ENCODE measurements at regions not wholly inside any gene's neighbourhood (a gene's known extent, or its start where the extent isn't known, plus 50 kb on each side); places are given as distances from the start of the nearest gene placed in this dataset.

DNA sequence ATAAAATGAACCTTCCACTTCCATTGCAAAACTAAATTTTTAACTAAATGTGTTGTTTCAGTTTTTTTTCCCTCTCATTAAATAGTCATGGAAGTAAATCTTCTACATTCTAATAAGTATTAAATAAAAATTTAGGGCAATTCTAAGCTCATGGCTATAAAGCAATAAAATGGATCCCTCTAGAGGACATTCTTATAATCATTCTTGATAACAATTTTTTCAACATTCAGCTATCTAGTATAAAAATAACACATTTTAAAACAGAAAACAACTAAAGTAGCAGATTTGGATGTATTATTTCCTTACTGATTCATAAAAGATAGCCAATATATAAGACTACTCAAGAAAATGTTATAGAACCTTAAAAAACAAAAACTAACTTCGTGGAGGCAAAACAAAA lies 393.1 kb downstream of the PLOD2 start:
- no peak for DNase-seq (ENCODE audit: low spot score)
- FAIRE-seq = no peak

DNA sequence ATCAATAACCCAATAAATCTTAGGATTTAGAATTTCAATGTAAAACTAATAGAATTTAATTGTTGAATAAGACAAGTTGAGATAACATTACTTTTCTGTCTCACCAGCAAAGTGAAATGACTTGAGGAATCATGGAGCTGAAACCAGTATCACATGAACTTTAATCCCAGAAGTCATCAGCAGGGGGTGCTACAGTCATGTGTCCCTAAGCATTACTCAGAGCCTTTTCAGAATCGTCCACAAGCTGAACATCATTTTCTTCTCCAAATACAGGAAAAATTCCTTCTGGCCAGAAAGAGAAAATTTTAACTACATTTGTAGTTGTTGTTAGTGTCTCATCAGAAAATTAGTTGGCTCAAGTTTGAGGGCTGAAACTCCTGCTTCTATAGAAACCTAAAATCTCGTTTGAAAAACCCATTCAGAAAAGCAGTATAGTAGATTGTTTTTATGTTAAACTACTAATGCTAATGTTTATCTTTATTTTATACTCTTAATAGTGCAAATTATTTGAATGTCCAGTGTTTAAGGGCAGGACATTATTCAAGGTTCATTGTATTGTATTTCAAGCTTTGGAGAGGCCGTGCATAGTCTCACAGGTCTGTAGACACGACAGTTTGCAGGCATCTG lies 384.1 kb downstream of the PLOD2 start:
- FAIRE-seq = no peak
- DNase-seq (ENCODE audit: low spot score) = peak; percentile 29

DNA sequence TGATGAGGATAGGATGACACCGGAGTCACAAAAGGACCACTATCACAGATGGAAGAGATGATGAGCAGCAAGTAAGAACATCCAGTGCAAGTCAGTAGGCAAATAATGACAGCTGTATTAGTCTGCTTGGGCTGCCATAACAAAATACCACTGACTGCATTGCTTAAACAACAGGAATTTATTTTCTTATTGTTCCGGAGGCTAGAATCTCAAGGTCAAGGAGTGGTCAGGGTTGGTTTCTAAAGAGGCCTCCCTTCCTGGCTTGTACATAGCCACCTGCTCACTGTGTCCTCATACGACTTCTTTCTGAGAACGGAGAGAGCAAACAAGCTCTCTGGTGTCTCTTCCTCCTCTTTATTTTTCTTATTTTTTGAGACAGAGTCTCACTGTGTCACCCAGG lies 380.7 kb downstream of the PLOD2 start:
- FAIRE-seq = no peak
- no peak for DNase-seq (ENCODE audit: low spot score)

DNA sequence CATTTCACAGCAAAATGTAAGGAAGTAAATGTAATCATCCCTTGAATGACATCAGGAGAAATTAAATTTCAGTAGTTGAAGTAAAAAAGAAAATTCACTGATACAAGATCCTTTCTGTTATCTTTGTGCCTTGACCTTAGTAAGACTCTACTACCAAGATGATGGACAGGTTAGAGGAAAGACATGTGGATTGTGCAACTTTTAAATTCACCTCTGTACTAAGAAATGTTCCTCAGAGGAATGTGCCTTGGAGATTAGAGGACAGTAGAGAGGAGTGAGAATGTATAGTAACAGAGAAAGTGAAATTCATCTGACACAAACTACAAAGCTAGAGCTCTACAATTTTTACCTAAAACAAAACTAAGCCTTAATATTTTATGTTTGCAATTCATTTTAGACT lies 375.3 kb downstream of the PLOD2 start:
- DNase-seq (ENCODE audit: low spot score) (no peak), FAIRE-seq (no peak)

DNA sequence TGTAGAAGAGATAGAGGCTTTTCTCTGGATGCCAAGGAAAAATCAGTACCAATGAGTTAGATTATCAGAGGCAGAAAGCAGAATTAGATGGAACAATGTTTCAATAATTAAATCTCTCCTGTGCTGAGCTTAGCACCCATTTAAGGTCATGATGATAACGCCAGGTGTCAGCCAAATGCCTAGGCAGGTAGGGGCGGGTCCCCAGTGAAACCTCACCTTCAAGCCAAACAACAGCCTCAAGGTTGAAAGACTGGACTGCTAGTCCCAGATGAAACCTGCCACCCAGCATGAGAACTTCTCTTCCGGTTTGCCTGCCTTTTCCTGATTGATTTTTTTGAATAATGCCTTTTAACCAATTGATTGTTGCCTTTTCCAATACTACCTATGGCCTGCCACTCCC lies 363.0 kb downstream of the PLOD2 start:
- FAIRE-seq = no peak

DNA sequence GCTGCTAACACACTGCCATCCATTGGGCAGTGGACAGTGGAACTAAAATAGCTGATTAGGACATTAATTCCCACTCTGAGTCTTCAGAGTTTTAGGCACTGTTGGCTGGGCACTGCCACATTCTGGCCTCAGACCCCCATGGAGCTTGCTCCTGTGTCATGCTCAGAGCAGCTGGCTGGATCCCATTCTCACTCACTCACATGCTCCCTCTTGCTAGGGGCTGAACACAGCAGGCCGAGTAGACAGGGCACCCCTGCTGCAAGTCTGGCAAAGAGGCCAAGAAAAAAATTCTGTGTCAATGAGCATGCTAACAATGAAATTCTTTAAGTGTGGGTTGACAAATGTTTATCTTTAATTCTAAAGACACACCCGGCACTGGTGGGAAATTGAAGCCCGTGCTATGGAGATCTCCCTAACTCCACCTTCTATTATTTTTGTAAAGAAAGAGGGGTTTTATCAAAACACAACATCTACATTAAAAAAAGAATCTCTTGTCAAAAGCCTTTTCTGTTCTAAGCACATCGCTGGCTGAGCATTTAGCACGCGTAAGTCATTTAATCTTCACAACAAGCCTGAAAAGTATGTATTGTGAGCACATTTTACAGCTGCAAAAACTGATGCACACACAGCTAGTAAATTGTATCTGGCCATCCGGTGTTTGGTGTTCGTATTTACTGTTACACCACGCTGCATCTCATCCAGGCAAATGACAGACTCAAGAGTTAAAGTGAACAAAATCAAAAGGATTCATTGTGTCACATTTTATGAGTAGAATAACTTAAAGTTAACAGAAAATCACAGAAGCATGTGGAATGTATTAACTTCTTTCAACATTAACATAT lies 362.1 kb downstream of the PLOD2 start:
- FAIRE-seq = no peak
- DNase-seq (ENCODE audit: low spot score) = no peak

More for the DNA sequence above, 363.0 kb downstream of the PLOD2 start:
- DNase-seq (ENCODE audit: low spot score) = no peak

DNA sequence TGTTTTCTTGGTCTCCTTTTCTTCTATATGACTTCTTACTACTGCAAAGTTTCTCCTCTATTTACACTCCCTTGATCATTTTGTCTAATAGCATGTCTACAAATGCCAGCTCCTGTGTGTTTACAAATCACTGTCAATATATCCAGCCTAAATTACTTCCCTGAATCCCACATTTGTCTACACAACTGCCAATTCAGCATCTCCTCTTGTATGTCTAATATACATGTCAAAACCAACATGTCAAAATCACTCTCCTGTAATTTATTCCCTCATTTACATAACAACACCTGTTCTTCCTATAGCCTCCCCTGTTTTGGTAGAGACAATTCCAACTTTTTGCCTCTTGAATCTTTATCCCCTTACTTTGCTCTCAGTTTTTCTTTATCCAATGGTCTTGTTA lies 359.3 kb downstream of the PLOD2 start:
- DNase-seq (ENCODE audit: low spot score) (no peak), FAIRE-seq (no peak)

DNA sequence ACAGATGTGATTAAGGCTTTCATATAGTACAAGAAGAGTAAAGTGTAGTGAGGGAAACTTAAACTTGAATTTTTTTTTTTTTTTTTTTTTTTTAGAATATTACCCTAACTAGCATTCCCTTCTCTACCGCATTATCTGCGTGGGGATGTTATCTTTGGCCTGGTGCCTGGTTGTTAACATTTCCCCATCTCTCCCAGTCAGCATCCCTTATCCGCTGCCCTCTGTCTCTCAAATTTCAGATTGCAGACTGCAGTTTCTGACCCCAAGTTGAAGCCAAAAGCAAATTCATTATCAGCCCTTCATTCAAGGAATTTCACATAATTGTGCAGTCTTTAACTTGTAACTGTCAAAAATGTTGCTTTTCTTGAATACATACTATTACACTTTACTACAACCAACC lies 353.0 kb downstream of the PLOD2 start:
- FAIRE-seq = no peak
- no peak for DNase-seq (ENCODE audit: low spot score)

DNA sequence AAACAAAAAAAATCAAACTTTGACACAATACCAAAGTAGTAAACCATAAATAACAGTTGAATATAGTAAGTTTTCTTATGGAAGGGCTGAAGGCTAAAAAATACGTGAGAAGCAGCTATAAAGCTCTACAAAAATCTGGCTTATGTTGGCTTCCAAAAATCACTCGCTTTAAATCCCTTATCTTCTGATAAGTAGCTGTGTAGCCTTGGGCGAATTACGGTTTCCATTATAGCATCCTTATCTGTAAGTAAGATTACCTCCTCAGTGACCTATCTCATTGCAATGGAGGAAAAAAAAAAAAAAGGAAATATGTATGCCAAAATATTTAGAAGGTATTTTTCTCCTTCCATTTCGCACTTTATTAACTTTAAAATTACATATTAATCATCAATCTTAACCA lies 348.6 kb downstream of the PLOD2 start:
- DNase-seq (ENCODE audit: low spot score) (no peak), FAIRE-seq (no peak)

DNA sequence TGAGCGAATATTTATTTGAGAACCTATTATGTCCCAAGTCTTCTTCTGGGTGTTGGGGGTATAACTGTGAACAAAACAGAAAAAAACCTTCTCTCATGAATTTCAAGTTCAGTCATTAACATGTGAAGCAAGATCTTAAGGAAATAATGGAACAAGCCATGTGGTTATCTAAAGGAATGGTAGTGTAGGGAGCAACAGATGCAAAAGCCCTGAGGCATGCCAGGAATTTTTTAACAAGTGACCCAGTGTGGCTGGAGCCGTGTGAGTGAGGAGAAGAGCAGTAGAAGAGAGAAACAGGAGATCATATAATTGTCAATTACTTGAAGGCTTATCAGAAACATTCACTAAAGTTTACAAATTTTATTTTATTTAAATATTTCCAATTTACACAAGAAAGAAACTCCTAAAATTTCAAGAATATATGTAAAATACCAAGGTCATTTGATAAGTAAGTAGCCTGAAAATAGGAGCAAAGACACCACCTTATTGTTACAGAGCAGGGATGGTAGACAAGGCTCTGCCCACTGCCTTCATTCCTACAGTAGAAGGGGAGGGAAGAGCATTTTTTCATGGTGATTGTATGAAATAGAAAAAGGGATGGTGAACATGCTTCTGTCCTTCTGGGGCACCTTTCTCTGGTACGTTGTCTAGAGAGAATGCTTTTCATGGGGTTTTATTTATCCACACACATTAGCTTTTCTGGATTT lies 345.1 kb downstream of the PLOD2 start:
- no peak for FAIRE-seq

DNA sequence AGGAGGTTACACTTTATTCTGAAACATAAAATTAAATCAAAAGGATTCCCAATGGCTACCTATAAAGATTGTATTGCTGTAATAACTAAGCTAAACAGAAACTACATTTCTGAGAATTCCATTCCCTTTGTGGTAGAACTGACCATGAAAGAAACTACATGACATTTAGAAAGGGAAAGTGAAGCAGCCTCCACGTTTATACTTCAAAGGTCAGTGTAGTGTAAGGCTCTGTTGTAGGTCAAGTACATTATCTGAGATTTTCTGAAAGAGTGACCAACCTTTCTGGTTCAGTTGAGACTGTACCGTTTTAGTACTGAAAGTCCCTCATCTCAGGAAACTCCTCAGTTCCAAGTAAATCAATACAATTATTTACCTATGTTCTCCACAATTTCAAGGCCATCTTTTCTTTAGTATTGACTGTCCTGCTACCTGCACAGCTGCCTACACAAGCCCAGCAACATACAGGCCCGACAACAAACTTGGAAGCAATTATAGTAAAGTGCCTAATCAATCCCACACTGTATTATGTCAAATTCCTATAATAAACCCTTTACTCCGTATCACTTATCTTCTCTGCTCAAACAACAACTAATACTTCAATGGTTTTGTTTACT lies 343.0 kb downstream of the PLOD2 start:
- DNase-seq (ENCODE audit: low spot score) = no peak
- no peak for FAIRE-seq

More for the DNA sequence above, 345.1 kb downstream of the PLOD2 start:
- DNase-seq (ENCODE audit: low spot score) = no peak

DNA sequence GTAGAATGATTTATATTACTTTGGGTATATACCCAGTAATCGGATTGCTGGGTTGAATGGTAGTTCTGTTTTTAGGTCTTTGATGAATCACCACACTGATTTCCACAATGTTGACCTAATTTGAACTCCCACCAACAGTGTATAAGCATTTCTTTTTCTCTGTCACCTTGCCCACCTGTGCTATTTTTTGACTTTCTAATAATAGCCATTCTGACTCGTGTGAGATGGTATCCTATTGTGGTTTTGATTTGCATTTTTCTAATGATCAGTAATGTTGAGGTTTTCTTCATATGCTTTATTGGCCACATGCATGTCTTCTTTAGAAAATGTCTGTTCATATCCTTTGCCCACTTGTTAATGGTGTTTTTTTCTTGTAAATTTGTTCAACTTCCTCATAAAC lies 340.8 kb downstream of the PLOD2 start:
- no peak for DNase-seq (ENCODE audit: low spot score)
- FAIRE-seq = no peak

DNA sequence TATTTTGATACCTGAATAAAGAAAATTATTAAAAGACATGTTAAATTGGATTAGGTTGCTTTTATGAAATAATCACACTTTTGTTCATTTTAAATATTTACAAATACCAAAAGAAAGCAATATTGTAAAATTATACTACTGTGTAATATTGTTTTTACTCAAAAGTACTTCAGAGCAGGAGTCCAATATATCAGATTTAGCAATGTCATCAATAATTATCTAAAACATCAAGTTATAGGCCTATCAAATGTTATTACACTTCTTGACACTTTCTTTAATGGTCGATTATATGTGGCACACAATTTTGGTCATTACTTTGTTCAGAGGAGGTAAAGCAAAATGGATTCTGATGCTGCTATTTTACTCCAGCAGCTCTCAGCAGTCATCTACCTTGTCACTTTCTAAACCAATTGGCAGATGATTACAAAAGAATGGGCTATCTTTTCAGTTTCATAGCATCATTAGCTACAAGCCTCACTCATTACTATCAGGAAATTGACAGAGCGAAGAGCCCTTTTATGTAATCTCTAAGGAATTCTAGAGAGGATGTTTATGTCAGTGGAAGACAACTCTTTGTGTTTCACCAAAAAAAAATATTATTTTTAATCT lies 318.6 kb downstream of the PLOD2 start:
- DNase-seq (ENCODE audit: low spot score) (no peak), FAIRE-seq (no peak)

DNA sequence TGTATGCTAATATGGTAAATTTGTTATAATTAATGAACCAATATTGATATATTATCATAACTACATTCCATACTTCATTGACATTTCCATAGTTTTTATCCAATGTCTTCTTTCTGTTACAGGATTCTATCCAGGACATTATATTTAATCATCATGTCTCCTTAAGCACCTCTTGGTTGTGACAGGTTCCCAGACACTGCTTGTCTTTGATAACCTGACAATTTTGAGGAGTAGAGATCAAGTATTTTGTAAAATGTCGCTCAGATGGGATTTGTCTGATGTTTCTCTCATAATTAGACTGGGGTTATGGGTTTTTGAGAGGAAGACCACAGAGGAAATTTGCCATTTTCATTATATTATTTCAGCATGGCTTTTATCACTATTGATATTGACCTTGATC lies 317.4 kb downstream of the PLOD2 start:
- DNase-seq (ENCODE audit: low spot score) (no peak), FAIRE-seq (no peak)

DNA sequence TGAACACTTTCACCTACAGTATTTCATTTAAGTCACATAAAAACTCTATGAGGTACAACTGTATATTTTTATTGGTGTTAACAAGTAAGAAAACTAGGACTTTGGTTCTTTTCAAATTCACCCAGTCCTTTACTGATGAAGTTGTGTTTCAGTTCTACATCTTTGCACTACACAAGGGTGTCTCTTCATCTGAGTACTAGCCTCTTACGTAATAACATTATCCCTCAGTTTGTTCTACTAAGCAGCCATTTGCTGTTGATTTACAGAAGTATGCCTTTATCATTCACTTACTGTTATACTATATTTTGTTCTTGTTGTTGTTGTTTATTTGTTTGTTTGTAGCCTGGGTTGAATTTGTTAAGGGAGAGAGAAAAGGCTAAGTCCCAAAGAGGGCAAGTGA lies 311.9 kb downstream of the PLOD2 start:
- FAIRE-seq (no peak), DNase-seq (ENCODE audit: low spot score) (no peak)

DNA sequence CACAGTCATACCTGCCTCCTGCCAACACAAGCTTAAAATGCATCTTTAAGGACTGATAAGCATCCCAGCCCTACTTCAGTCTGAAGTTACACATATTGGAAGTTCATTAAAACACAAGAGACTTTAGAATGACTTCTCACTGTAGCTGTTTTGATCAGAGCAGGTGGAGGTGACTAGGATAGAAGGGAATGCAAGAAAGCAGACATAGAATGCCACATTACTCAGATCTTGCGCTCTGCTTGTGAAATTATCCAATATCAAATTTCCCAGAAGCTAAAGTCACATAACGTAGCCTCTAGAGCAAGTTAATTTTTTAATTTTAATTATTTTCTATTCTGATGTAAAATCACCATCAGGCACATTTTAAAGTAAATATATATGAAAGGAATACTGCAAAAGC lies 306.5 kb downstream of the PLOD2 start:
- DNase-seq (ENCODE audit: low spot score) (no peak), FAIRE-seq (no peak)

DNA sequence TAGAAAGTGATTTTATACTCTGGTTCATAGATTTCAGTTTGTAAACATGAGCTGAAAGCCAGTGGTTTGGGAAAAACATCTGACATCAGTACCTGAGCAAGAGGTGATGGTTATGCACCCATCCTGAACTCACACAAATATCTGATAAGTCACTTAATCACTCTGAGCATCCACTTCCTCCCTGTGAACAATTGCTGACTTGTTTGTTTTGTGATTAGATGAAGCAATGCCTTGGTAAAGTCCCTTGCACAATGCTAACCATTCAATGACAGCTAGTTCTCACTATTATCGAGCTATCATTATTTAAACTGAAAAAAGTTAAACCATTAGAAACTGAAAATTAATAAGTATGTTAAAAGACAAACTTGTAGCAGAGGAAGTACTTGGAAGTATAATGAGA lies 303.0 kb downstream of the PLOD2 start:
- FAIRE-seq (no peak), DNase-seq (ENCODE audit: low spot score) (no peak)

DNA sequence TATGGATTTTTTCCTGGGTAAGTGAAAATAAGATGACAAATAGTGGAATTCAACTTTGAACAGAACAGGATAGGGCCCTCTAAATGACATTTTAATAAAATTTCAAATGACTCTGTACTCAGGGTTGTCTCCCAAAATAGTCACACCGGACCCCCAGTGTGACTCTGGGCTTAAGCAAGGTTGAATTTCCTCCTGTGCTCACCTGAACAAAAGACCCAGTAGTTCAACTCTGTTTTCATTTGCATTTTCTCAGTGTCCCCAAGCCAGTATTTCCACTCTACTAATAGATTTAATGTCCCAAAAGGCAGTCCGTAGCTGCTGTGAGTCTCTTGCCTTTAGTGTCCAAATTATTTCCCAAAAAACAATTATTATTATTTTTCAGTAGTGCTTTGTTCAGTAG lies 296.6 kb downstream of the PLOD2 start:
- FAIRE-seq (no peak), DNase-seq (ENCODE audit: low spot score) (no peak)

DNA sequence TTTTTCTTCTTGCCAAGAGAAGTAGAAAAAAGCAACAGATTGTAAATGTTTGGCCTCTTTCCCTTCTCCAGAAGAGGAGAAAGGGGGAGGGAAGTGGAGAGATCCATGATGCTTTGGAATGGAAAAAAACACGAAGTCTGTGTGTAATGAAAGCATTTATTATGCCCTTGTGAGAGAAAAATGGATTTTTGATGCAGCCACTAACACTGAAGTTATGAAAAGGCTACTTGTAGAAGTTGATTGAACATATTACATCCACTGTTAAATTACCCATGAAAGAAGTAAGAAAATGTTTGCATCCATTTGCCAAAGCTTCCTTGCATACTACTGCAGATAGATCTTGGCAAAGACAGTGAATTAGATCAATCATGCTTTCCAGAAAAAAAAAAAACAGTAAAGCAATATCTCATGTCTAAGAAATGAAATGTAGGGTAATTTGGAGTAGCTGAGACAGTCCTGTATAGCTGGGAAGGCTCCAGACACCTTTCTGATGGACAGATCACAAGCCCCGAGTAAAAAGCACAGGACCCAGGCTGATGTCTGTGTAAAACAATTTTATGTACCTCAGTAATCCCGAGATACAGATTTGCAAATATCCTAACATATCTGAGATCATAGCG lies 295.5 kb downstream of the PLOD2 start:
- no peak for FAIRE-seq
- no peak for DNase-seq (ENCODE audit: low spot score)

DNA sequence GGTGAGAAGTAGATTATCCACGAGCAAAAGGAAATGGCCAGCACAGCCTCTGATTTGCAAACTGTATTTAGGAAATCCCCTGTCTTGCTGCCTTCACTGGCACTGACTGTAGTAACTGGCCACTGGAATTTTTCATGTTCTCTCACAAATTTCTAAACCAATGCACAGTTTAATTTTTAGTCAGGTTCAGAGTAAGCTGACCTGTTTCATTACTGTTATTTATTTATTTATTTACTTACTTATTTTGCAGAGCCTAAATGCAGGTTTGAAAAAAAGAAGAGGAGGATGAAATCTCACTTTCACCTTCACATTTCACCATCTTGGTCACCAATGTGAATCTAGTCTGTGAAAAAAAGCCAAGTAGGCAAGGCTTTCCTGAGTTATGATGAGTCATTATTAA lies 291.0 kb downstream of the PLOD2 start:
- FAIRE-seq (no peak), DNase-seq (ENCODE audit: low spot score) (no peak)

DNA sequence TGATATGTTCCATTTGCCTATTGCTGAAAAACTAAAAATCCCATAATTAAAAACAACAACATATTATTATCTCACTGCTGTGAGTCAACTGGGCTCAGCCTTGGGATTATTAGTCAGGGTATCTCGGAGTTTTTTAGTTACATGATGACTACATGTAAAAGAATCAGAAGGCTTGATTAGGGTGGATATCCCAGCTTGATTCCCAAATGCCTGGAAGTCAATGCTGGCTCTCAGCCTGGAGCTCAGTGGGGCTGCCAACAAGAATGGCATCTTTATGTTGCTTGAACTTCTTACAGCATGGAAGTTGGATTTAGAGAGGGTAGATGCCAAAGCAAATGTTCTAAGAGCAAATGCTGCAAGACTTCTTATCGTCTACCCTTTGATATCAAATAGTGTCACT lies 278.5 kb downstream of the PLOD2 start:
- no peak for DNase-seq (ENCODE audit: low spot score)
- FAIRE-seq = no peak

All from RCC 7860 (cell line).